K562 (cell line): ENCODE measurements at regions not wholly inside any gene's neighbourhood (a gene's known extent, or its start where the extent isn't known, plus 50 kb on each side); places are given as distances from the start of the nearest gene placed in this dataset.

ENCODE experiments used
- ARID3A ChIP-seq: IDR thresholded peaks from 2 replicates; pipeline ENCODE4 v1.6.1; 2012; ENCODE audit warnings: low read depth, low read length, improper control_type of control experiment, borderline replicate concordance
- CCAR2 ChIP-seq: fragments of 200-400 bp; formaldehyde crosslinking; IDR thresholded peaks from 2 replicates; pipeline ENCODE4 v1.6.1; 2017; ENCODE audit warnings: mild to moderate bottlenecking, low read depth, low read length
- CTCF ChIP-seq, 3 experiments: IDR thresholded peaks in 2 of 3; conservative IDR thresholded peaks in 1 of 3; 2 replicates each; pipeline ENCODE4 v1.5.1; 2011 to 2012; ENCODE audit warnings: low read length in 3 of 3, mild to moderate bottlenecking in 3 of 3, control low read depth in 2 of 3, improper control_type of control experiment in 1 of 3, inconsistent platforms in 1 of 3, low read depth in 1 of 3, mixed read lengths in 1 of 3, moderate library complexity in 1 of 3; ENCODE audit not compliant: insufficient read depth in 2 of 3
- DPF2 ChIP-seq: fragments of 450-650 bp; IDR thresholded peaks from 2 replicates; pipeline ENCODE4 v1.6.1; 2016
- POLR2A ChIP-seq: fragments of 450-650 bp; conservative IDR thresholded peaks from 2 replicates; pipeline ENCODE4 v1.6.1; 2016
- POLR2AphosphoS2 ChIP-seq: IDR thresholded peaks from 2 replicates; pipeline ENCODE4 v1.6.1; 2012; ENCODE audit warnings: low read length, improper control_type of control experiment
- USF1 ChIP-seq: sonication (generic); formaldehyde crosslinking; IDR thresholded peaks from 2 replicates; pipeline ENCODE4 v1.9.0; 2022; ENCODE audit warnings: mild to moderate bottlenecking, missing genetic modification reagents
- ZBTB1 ChIP-seq: sonication (generic); formaldehyde crosslinking; IDR thresholded peaks from 2 replicates; pipeline ENCODE4 v1.8.1; 2023; ENCODE audit warnings: missing genetic modification reagents, low read depth, mild to moderate bottlenecking, borderline replicate concordance

GRCh38 chr13:103935117-103935516, 868.9 kb upstream of the SLC10A2 start:
- TF ChIP-seq CTCF (IDR thresholded peaks at IDR 0.05 in 2 of 3, conservative IDR thresholded peaks at IDR 0.05 in 1 of 3; ENCODE audit: insufficient read depth in 2 of 3, low read depth in 1 of 3, low read length in 3 of 3) (no peak), ZBTB1 (CRISPR knock-in tag) (no peak), DPF2 (no peak), CCAR2 (no peak), USF1 (CRISPR knock-in tag) (no peak), ARID3A (no peak), POLR2A (no peak), POLR2AphosphoS2 (no peak)
